ENCODE measurements at regions not wholly inside any gene's neighbourhood (a gene's known extent, or its start where the extent isn't known, plus 50 kb on each side); places are given as distances from the start of the nearest gene placed in this dataset.

GRCh38 chrX:13494562-13494961, 74.8 kb upstream of the EGFL6 start:
- TF ChIP-seq CTCF (IDR thresholded peaks at IDR 0.05) (no peak), POLR2A (IDR thresholded peaks at IDR 0.05) (no peak)

Data from adrenal gland (tissue), 5 donors.